ENCODE measurements at regions not wholly inside any gene's neighbourhood (a gene's known extent, or its start where the extent isn't known, plus 50 kb on each side); places are given as distances from the start of the nearest gene placed in this dataset.

DNA sequence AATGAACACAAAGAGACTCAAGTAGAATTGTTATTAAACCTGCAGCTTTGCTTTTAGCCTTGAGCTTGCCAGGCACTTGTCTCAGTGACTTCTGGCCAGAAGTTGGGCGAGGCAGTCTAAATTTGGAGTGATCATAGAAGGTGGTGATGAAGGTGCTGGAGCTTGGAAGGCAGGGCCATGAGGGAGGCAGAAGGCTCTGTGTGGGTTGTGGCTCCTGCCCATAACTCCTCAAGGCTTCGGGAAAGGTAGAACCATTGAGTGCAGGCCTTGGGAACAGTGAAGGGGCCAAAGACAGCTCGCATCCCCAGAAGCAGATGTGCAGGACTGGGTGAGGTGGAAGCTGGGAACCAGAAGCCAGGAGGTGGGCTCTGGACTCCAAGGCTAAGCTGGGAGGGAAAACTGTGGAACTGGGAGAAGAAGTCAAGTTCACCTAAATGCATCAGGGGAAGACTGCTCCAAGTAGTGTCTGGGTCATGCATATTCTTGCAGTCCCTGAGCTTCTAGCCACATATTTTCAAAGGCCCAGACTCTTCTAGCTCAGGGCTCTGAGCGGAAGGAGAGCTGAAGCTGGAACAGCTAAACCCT, 111.1 kb upstream of the HABP2 start:
- intact Hi-C loops (cut with micrococcal nuclease) = no loop called here
- Mint-ChIP-seq H3K9me3 (no peaks in the 10 kb centered on the region), H3K4me3 (no peak overlapping the region), H3K4me1 (ENCODE audit: low read depth) (no peaks in the 10 kb centered on the region), H3K27me3 (no peaks in the 10 kb centered on the region), H3K36me3 (ENCODE audit: low read depth) (no peaks in the 10 kb centered on the region), H3K27ac (no peak overlapping the region)
- DNase-seq = no peak
- no peak for ATAC-seq
- TF ChIP-seq, protein P1, sequence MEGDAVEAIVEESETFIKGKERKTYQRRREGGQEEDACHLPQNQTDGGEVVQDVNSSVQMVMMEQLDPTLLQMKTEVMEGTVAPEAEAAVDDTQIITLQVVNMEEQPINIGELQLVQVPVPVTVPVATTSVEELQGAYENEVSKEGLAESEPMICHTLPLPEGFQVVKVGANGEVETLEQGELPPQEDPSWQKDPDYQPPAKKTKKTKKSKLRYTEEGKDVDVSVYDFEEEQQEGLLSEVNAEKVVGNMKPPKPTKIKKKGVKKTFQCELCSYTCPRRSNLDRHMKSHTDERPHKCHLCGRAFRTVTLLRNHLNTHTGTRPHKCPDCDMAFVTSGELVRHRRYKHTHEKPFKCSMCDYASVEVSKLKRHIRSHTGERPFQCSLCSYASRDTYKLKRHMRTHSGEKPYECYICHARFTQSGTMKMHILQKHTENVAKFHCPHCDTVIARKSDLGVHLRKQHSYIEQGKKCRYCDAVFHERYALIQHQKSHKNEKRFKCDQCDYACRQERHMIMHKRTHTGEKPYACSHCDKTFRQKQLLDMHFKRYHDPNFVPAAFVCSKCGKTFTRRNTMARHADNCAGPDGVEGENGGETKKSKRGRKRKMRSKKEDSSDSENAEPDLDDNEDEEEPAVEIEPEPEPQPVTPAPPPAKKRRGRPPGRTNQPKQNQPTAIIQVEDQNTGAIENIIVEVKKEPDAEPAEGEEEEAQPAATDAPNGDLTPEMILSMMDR (IDR thresholded peaks at IDR 0.05) = no peak
- ChIA-PET POLR2A (no interaction called here), CTCF (interaction anchor here (2.0 kb wide), 1 partner anchor 13 kb away, joined by 7 read pairs; no protein-coding TSS in a partner anchor)

DNA sequence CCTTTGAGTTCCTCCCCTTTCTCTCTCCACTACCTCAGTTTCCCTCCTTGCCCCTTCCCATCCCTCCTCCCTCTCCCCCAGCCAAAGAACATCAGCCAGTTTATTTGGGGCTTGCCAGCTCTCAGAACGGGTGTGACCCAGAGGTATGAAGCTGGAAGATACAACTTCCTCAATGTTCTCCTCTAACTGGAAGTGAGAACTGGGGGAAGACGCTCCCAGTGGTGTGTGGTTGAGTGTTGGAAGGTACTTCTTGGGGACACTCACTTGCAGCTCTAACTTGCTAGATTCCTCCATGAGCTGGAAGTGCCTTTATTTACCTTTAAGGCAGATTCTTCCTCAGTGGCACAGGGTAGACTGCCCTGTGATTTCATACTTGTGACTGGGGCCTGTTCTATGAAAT, 110.5 kb upstream of the HABP2 start:
- H3K27me3 Mint-ChIP-seq = no peaks in the 10 kb centered on the region
- ChIA-PET CTCF (interaction anchor here (2.0 kb wide), 1 partner anchor 12 kb away, joined by 7 read pairs; no protein-coding TSS in a partner anchor), POLR2A (no interaction called here)

DNA sequence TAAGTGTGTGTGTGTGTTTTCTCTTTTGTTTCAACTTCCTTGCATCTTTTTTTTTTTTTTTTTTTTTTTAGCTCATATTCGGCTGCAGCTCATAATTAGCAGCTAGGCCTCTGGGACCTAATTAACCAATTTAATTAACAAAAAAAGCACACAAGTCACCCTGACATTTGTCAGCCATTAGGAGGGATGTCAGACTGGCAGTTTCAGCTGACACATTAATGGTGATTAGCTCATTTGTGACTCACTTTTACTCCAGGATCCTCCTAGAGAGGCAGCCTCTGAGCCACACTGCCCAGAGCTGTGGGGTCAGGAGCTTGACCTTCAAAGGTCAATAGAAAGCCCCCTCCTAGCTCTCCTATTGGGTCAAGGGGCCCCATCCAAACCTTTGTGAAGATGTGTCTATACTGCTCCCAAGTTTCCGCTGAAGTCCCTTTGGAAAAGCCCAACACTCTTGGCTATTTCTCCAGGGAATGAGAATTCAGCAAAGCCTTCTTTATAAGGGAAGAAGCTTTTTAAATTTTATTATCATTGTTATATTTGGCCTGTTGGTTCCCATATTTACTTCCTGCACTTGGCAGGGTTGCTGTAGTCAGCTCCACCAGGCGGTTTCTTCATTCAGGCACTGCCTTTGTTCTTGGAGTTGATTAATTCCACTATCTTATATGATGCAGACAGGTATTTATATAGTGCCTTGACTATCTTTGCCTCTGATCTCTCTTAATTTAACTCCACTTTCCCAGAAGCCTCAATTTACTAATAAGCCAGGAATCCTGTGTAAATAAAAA, 109.5 kb upstream of the HABP2 start:
- ChIA-PET CTCF (interaction anchor here (1.1 to 1.3 kb wide), 2 partner anchors 12 to 78 kb away, joined by 3 to 4 read pairs; no protein-coding TSS in a partner anchor), POLR2A (no interaction called here)
- intact Hi-C loops (cut with micrococcal nuclease) = no loop called here
- Mint-ChIP-seq H3K27me3 (peaks cover 3% of the 10 kb centered on the region), H3K36me3 (ENCODE audit: low read depth) (no peaks in the 10 kb centered on the region), H3K27ac (no peak overlapping the region), H3K4me3 (no peak overlapping the region), H3K4me1 (ENCODE audit: low read depth) (no peaks in the 10 kb centered on the region), H3K9me3 (no peaks in the 10 kb centered on the region)
- DNase-seq (no peak), ATAC-seq (no peak)
- TF ChIP-seq, protein P1 (IDR thresholded peaks at IDR 0.05) = no peak

More for the DNA sequence above, 110.5 kb upstream of the HABP2 start:
- Mint-ChIP-seq H3K27ac (no peak overlapping the region), H3K9me3 (no peaks in the 10 kb centered on the region), H3K4me3 (no peak overlapping the region), H3K36me3 (ENCODE audit: low read depth) (no peaks in the 10 kb centered on the region), H3K4me1 (ENCODE audit: low read depth) (no peaks in the 10 kb centered on the region)
- no peak for ATAC-seq
- TF ChIP-seq, protein P1 (IDR thresholded peaks at IDR 0.05) = no peak
- intact Hi-C loops (cut with micrococcal nuclease) = no loop called here
- DNase-seq = no peak

GRCh38 chr10:113444766-113445365, 108.0 kb upstream of the HABP2 start:
- H3K4me1 Mint-ChIP-seq (ENCODE audit: low read depth) = no peaks in the 10 kb centered on the region
- DNase-seq (no peak), ATAC-seq (no peak)
- H3K27me3 Mint-ChIP-seq = peaks cover 3% of the 10 kb centered on the region
- intact Hi-C loops (cut with micrococcal nuclease) = no loop called here
- no peak overlapping the region for H3K4me3 Mint-ChIP-seq
- no peaks in the 10 kb centered on the region for H3K36me3 Mint-ChIP-seq (ENCODE audit: low read depth)
- no peak overlapping the region for H3K27ac Mint-ChIP-seq
- POLR2A ChIA-PET = no interaction called here
- no peaks in the 10 kb centered on the region for H3K9me3 Mint-ChIP-seq
- CTCF ChIA-PET = no interaction called here
- TF ChIP-seq, protein P1 (IDR thresholded peaks at IDR 0.05) = no peak

- intact Hi-C loops (cut with micrococcal nuclease) = no loop called here
- ATAC-seq = no peak
- CTCF ChIA-PET = no interaction called here
These were observed 107.1 kb upstream of the HABP2 start for GRCh38 chr10:113445736-113446135.

More at GRCh38 chr10:113445736-113446135, 107.1 kb upstream of the HABP2 start:
- Mint-ChIP-seq H3K4me1 (ENCODE audit: low read depth) (no peaks in the 10 kb centered on the region), H3K4me3 (no peak overlapping the region), H3K36me3 (ENCODE audit: low read depth) (no peaks in the 10 kb centered on the region), H3K27ac (no peak overlapping the region), H3K27me3 (peaks cover 3% of the 10 kb centered on the region), H3K9me3 (no peaks in the 10 kb centered on the region)
- POLR2A ChIA-PET = no interaction called here
- DNase-seq = no peak
- TF ChIP-seq, protein P1 (IDR thresholded peaks at IDR 0.05) = no peak

Data from activated CD8-positive, alpha-beta T cell treated with anti-CD3 and anti-CD28 coated beads for 36 hours (primary cell).